ENCODE measurements at regions not wholly inside any gene's neighbourhood (a gene's known extent, or its start where the extent isn't known, plus 50 kb on each side); places are given as distances from the start of the nearest gene placed in this dataset.

- BruUV-seq (replicated peaks): no TSS peak
- Histone ChIP-seq H3K4me2 (no peak overlapping the region), H3K4me1 (replicated peaks; ENCODE audit: insufficient read depth) (no peaks in the 10 kb centered on the region), H3K36me3 (ENCODE audit: low read depth) (no peaks in the 10 kb centered on the region), H3K27ac (no peak overlapping the region), H3K9me2 (ENCODE audit: insufficient read depth) (no peaks in the 10 kb centered on the region), H3K4me3 (no peak overlapping the region), H4K20me1 (ENCODE audit: insufficient read depth) (no peaks in the 10 kb centered on the region), H3K79me2 (ENCODE audit: low read depth) (no peaks in the 10 kb centered on the region), H3K27me3 (ENCODE audit: insufficient read depth, low read depth) (no peaks in the 10 kb centered on the region), H2AFZ (no peak overlapping the region), H3F3A (ENCODE audit: insufficient read depth, low read depth) (no peaks in the 10 kb centered on the region), H3K9me3 (ENCODE audit: insufficient read depth, low read depth) (no peaks in the 10 kb centered on the region)
- no peak for DNase-seq
- TF ChIP-seq EZH2 (IDR thresholded peaks at IDR 0.05; ENCODE audit: low read depth) (no peak), CTCF (conservative IDR thresholded peaks at IDR 0.05) (no peak)
- CTCF ChIA-PET: no interaction called here
- intact Hi-C loops (cut with micrococcal nuclease; ENCODE audit: unreplicated experiment): no loop called here
- POLR2A ChIA-PET (ENCODE audit: unreplicated experiment): no interaction called here
Observed at GRCh38 chr3:34276342-34276741, 477.9 kb downstream of the PDCD6IP start.

- intact Hi-C loops (cut with micrococcal nuclease; ENCODE audit: unreplicated experiment): no loop called here
- Histone ChIP-seq H3F3A (ENCODE audit: insufficient read depth, low read depth) (no peaks in the 10 kb centered on the region), H3K27ac (no peak overlapping the region), H4K20me1 (ENCODE audit: insufficient read depth) (no peaks in the 10 kb centered on the region), H3K79me2 (ENCODE audit: low read depth) (no peaks in the 10 kb centered on the region), H3K36me3 (ENCODE audit: low read depth) (no peaks in the 10 kb centered on the region), H3K4me1 (replicated peaks; ENCODE audit: insufficient read depth) (no peaks in the 10 kb centered on the region), H3K9me3 (ENCODE audit: insufficient read depth, low read depth) (no peaks in the 10 kb centered on the region), H2AFZ (no peak overlapping the region), H3K4me3 (no peak overlapping the region), H3K27me3 (ENCODE audit: insufficient read depth, low read depth) (no peaks in the 10 kb centered on the region), H3K9me2 (ENCODE audit: insufficient read depth) (no peaks in the 10 kb centered on the region), H3K4me2 (no peak overlapping the region)
- TF ChIP-seq CTCF (conservative IDR thresholded peaks at IDR 0.05) (no peak), EZH2 (IDR thresholded peaks at IDR 0.05; ENCODE audit: low read depth) (no peak)
- POLR2A ChIA-PET (ENCODE audit: unreplicated experiment): no interaction called here
- no TSS peak for BruUV-seq (replicated peaks)
- CTCF ChIA-PET: no interaction called here
- no peak for DNase-seq
Observed at GRCh38 chr3:34277110-34277509, 478.7 kb downstream of the PDCD6IP start.

GRCh38 chr3:34279901-34280300 lies 481.5 kb downstream of the PDCD6IP start:
- CTCF ChIA-PET: no interaction called here
- no peak overlapping the region for H3K27ac ChIP-seq
- intact Hi-C loops (cut with micrococcal nuclease; ENCODE audit: unreplicated experiment): no loop called here

More at GRCh38 chr3:34279901-34280300, 481.5 kb downstream of the PDCD6IP start:
- Histone ChIP-seq H3K9me3 (ENCODE audit: insufficient read depth, low read depth) (no peaks in the 10 kb centered on the region), H3F3A (ENCODE audit: insufficient read depth, low read depth) (no peaks in the 10 kb centered on the region), H3K9me2 (ENCODE audit: insufficient read depth) (no peaks in the 10 kb centered on the region), H4K20me1 (ENCODE audit: insufficient read depth) (no peaks in the 10 kb centered on the region), H3K27me3 (ENCODE audit: insufficient read depth, low read depth) (no peaks in the 10 kb centered on the region), H2AFZ (no peak overlapping the region), H3K4me1 (replicated peaks; ENCODE audit: insufficient read depth) (no peaks in the 10 kb centered on the region), H3K36me3 (ENCODE audit: low read depth) (no peaks in the 10 kb centered on the region), H3K79me2 (ENCODE audit: low read depth) (no peaks in the 10 kb centered on the region), H3K4me3 (no peak overlapping the region), H3K4me2 (no peak overlapping the region)
- no peak for DNase-seq
- no TSS peak for BruUV-seq (replicated peaks)
- TF ChIP-seq EZH2 (IDR thresholded peaks at IDR 0.05; ENCODE audit: low read depth) (no peak), CTCF (conservative IDR thresholded peaks at IDR 0.05) (no peak)
- POLR2A ChIA-PET (ENCODE audit: unreplicated experiment): no interaction called here
